ENCODE measurements at regions not wholly inside any gene's neighbourhood (a gene's known extent, or its start where the extent isn't known, plus 50 kb on each side); places are given as distances from the start of the nearest gene placed in this dataset.

GRCh38 chr7:47698386-47698785, 116.5 kb upstream of the TNS3 start:
- TF ChIP-seq CTCF (IDR thresholded peaks at IDR 0.05), result no peak
- no peak for TF ChIP-seq ZBTB33 (IDR thresholded peaks at IDR 0.05; ENCODE audit: borderline replicate concordance, low read depth)
- no peak for TF ChIP-seq REST (IDR thresholded peaks at IDR 0.05; ENCODE audit: low read depth, low read length)
- TF ChIP-seq GABPA (IDR thresholded peaks at IDR 0.05; ENCODE audit: low read depth), result no peak
- TF ChIP-seq CHD2 (IDR thresholded peaks at IDR 0.05; ENCODE audit: low read length, partially characterized antibody), result no peak
- no peak for TF ChIP-seq RXRA (IDR thresholded peaks at IDR 0.05; ENCODE audit: borderline replicate concordance, low read depth)
- no peak for TF ChIP-seq USF1 (IDR thresholded peaks at IDR 0.05; ENCODE audit: borderline replicate concordance, low read depth)
- TF ChIP-seq SIN3A (IDR thresholded peaks at IDR 0.05; ENCODE audit: borderline replicate concordance, low read depth, low read length), result no peak

Measured in SK-N-SH (cell line).